ENCODE measurements at regions not wholly inside any gene's neighbourhood (a gene's known extent, or its start where the extent isn't known, plus 50 kb on each side); places are given as distances from the start of the nearest gene placed in this dataset.

DNA sequence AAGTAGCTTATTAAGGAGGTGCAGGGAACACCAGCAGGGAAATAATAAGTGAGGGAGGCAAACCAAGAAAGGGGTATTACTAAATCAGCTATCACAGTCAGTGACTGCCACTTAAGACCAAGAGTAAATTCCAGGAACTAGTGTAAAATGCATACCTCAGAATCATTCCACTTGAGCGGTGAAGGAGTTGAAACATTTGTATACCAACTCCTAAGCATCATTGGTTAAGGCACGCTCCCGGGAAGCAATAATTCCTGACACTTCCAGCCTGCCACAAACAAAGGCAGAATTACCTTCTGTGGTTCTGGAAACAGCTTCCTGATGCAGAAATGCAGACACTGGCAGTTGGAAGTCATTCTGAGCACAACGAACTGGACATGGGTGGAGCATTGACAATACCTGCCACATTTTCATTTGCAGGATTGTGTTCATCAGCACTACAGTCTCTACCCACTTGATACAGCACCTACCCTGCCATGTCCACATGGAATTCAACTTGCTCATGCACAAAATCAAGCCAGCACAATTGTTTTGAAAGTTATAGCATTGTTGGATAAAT, 82.1 kb downstream of the PPP1R2C start:
- no peaks in the 10 kb centered on the region for H3K36me3 ChIP-seq (ENCODE audit: low read depth)
- H3K4me1 ChIP-seq (ENCODE audit: low read depth): no peaks in the 10 kb centered on the region
- peak; percentile 67 for ATAC-seq
- TF ChIP-seq, protein P1, sequence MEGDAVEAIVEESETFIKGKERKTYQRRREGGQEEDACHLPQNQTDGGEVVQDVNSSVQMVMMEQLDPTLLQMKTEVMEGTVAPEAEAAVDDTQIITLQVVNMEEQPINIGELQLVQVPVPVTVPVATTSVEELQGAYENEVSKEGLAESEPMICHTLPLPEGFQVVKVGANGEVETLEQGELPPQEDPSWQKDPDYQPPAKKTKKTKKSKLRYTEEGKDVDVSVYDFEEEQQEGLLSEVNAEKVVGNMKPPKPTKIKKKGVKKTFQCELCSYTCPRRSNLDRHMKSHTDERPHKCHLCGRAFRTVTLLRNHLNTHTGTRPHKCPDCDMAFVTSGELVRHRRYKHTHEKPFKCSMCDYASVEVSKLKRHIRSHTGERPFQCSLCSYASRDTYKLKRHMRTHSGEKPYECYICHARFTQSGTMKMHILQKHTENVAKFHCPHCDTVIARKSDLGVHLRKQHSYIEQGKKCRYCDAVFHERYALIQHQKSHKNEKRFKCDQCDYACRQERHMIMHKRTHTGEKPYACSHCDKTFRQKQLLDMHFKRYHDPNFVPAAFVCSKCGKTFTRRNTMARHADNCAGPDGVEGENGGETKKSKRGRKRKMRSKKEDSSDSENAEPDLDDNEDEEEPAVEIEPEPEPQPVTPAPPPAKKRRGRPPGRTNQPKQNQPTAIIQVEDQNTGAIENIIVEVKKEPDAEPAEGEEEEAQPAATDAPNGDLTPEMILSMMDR (IDR thresholded peaks at IDR 0.05): no peak
- DNase-seq: no peak
- intact Hi-C loops (cut with DNase I, micrococcal nuclease): no loop called here
- no peak overlapping the region for H3K4me3 ChIP-seq
- H3K9me3 ChIP-seq: no peaks in the 10 kb centered on the region

DNA sequence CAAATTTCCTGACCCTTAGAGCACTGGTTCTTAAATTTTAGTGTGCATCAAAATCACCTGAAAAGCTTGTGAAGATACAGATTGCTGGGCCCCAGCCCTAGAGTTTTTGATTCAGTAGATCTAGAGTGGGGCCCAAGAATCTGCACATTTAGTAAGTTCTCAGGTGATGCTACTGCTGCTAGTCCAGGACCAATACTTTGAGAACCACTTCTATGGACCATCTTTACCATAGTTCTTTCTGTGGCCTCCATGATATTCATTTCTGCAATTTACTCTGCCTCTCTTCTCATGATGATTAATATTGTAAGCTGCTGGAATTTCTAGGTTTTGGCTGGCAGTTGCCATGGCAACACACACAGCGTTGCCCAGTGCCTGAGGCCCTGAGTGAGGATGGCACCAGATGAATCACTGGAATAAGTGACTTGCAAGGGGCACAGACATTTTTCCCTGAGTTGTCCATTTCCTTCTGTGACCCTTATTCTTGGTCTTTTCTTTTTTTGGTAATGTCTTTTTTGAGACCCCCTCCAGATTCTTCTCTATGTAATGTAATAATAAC, 83.6 kb downstream of the PPP1R2C start:
- TF ChIP-seq, protein P1 (IDR thresholded peaks at IDR 0.05): no peak
- ATAC-seq (no peak), DNase-seq (no peak)
- Histone ChIP-seq H3K36me3 (ENCODE audit: low read depth) (no peaks in the 10 kb centered on the region), H3K9me3 (no peaks in the 10 kb centered on the region), H3K4me1 (ENCODE audit: low read depth) (no peaks in the 10 kb centered on the region), H3K4me3 (no peak overlapping the region)
- intact Hi-C loops (cut with DNase I, micrococcal nuclease): no loop called here

DNA sequence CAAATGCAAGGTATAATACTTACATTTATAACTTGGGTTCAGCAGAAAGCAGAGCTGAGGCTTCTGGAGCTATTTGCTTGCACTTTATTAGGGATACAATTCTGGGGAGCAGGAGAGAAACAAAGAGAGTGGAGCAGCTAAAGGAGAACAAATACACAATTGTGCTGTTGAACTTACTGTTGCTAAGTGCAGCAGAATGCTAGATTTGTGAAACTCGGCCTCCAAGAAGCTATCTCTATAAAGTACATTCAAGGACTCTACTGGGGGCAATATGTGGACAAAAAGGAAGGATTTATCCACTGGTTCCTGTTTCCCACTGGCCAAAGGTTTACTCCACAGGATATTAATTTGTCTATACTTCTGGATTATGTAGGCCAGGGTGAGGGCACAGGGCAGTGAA, 86.8 kb downstream of the PPP1R2C start:
- TF ChIP-seq, protein P1 (IDR thresholded peaks at IDR 0.05): no peak
- Histone ChIP-seq H3K4me1 (ENCODE audit: low read depth) (no peaks in the 10 kb centered on the region), H3K36me3 (ENCODE audit: low read depth) (no peaks in the 10 kb centered on the region), H3K4me3 (no peak overlapping the region), H3K9me3 (no peaks in the 10 kb centered on the region)
- ATAC-seq: no peak
- DNase-seq: no peak
- intact Hi-C loops (cut with DNase I, micrococcal nuclease): no loop called here

DNA sequence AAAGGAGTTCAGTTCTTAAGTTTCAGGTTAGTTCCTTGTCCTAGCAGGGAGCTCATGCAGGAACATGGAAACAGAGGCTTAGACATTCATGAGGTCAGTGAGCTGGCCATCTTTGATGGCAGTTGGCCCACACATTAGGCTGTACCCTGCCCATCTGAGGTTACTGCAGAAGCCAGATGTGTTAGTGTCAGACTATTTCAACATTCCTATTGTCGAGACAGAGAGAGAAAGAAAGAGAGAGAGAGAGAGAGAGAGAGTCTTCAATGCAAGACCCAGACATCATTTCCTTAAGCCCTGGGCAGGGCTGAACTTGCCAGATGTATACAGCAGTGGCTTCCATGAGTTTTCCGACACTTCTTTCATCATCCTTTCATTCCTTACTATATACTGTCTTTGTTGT, 91.3 kb downstream of the PPP1R2C start:
- DNase-seq (no peak), ATAC-seq (no peak)
- intact Hi-C loops (cut with DNase I, micrococcal nuclease): no loop called here
- no peak overlapping the region for H3K4me3 ChIP-seq
- no peaks in the 10 kb centered on the region for H3K9me3 ChIP-seq
- H3K4me1 ChIP-seq (ENCODE audit: low read depth): no peaks in the 10 kb centered on the region
- no peaks in the 10 kb centered on the region for H3K36me3 ChIP-seq (ENCODE audit: low read depth)
- TF ChIP-seq, protein P1 (IDR thresholded peaks at IDR 0.05): no peak

DNA sequence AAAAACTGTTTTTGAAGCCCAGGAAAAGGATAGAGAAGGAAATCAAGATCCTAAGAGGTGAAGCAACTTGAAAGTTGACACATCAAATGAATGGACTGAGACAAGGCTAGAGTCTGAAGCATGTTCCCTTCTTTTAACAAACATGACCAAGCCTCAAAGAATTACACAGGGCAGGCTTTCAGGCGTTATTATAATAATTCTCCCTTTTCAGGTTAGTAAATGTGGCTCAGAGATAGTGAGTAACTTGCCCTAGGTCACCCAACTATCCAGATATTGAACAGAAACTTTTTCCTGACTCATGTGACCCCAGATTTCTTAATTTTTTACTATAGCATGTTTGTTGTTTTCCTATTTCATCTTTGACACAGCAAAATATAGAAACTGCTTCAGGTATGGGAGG, 91.7 kb downstream of the PPP1R2C start:
- TF ChIP-seq, protein P1 (IDR thresholded peaks at IDR 0.05): no peak
- Histone ChIP-seq H3K4me1 (ENCODE audit: low read depth) (no peaks in the 10 kb centered on the region), H3K36me3 (ENCODE audit: low read depth) (no peaks in the 10 kb centered on the region), H3K9me3 (no peaks in the 10 kb centered on the region), H3K4me3 (no peak overlapping the region)
- DNase-seq: no peak
- ATAC-seq: no peak
- intact Hi-C loops (cut with DNase I, micrococcal nuclease): no loop called here

DNA sequence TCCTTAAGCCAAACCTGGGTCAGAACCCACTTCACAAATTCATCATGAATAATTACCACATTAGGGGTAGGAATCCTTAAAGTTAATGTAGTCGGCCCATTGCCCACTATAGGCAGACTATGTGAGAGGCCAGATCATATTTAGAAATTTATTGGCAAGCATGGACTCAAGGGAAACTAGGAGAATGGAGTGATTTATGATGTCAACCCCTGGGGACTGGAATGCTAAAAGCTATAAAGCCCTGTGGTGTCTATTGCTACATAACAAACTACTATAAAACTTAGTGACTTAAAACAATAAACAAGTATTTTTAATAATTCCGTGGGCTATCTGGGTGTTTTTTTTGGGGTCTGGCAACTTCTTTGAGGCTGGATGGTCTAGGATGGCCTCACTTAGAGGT, 93.9 kb downstream of the PPP1R2C start:
- Histone ChIP-seq H3K4me3 (no peak overlapping the region), H3K4me1 (ENCODE audit: low read depth) (no peaks in the 10 kb centered on the region), H3K9me3 (no peaks in the 10 kb centered on the region), H3K36me3 (ENCODE audit: low read depth) (no peaks in the 10 kb centered on the region)
- ATAC-seq (no peak), DNase-seq (no peak)
- intact Hi-C loops (cut with DNase I, micrococcal nuclease): no loop called here
- TF ChIP-seq, protein P1 (IDR thresholded peaks at IDR 0.05): no peak

Data from mucosa of descending colon (tissue), 3 donors.